ENCODE measurements at regions not wholly inside any gene's neighbourhood (a gene's known extent, or its start where the extent isn't known, plus 50 kb on each side); places are given as distances from the start of the nearest gene placed in this dataset.

- no peak for TF ChIP-seq POLR2AphosphoS5 (IDR thresholded peaks at IDR 0.05; ENCODE audit: low read depth, low read length)
- TF ChIP-seq SPI1 (IDR thresholded peaks at IDR 0.05; ENCODE audit: low read depth, low read length): no peak
- no peak for TF ChIP-seq POLR2A (IDR thresholded peaks at IDR 0.05; ENCODE audit: low read depth, low read length)
- no peak for TF ChIP-seq TAF1 (IDR thresholded peaks at IDR 0.05; ENCODE audit: low read depth, low read length)
- no peak for TF ChIP-seq PAX5 (IDR thresholded peaks at IDR 0.05; ENCODE audit: insufficient read depth, low read length, severe bottlenecking)
Measured at GRCh38 chr9:15007698-15008097, 97.5 kb upstream of the FREM1 start.
